ENCODE measurements at regions not wholly inside any gene's neighbourhood (a gene's known extent, or its start where the extent isn't known, plus 50 kb on each side); places are given as distances from the start of the nearest gene placed in this dataset.
"Not testable (repeated sequence)": the region's sequence is repeated elsewhere in the genome, so short reads cannot be mapped to it uniquely, and the experiment has no call there.

DNA sequence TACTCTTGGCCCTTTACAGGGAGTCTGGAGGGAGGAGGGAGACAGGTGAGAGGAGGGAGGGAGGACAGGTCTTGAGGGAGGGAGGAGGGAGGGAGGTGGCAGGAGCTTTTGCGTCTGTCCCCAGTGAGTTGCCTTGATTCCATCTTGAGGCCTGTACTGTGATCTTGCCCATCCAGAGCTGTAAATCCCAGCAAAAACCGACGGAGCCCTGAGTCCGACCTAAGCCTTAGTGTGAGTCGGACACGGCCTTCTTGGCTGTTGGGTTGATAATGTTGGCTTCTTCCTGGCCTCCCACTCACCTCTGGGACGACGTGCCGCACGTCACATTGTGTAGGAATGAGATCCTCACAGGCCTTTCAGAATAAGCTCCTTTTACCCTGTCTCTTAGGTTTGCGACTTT, 72.5 kb downstream of the RGS12 start:
- no peak for DNase-seq

DNA sequence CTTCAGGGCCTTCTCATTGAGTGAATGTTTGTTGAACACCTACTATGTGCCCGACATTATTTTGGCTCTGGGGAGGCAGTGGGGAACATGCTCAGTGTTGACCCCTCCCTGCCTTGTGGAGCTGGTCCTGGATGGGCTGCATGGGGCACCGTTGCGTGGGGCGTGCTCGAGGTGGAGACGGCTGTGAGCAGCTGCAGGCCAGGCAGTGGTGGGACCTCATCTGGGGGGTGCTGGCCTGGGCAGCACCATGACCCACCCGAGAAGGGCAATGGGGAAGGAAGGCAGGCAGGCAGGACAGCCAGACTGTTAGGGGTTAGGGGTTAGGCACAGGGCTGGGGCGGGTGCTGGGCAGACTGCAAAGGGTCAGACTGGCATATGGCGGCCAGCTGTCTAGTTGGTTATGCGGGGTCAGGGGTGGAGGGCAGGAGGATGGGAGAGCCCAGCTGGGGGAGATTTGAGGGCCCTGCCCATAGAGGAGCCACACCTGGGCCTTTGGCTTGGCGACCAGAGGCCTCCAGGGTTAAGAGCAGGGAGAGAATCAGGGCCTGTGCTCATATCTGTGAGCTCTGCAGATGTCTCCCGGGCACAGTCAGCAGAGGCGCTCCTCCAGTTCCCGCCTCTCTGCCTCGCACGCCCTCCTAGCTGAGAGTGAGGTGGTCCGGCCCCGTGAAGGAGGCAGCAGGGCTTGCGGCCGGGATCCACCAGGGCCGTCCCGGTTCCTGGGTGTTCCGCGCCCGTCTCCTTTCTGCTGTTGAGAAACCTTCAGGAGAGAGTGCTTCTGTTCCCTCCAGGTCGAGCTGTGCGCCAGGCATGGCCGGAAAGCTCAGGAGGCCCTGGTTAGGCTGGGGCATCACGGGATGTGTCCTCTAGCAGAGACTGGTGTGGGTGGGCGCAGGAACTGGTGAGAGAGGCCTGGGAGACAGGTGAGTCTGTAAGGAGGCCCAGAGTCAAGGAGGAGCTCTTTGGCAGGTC, 73.3 kb downstream of the RGS12 start:
- DNase-seq: no peak

DNA sequence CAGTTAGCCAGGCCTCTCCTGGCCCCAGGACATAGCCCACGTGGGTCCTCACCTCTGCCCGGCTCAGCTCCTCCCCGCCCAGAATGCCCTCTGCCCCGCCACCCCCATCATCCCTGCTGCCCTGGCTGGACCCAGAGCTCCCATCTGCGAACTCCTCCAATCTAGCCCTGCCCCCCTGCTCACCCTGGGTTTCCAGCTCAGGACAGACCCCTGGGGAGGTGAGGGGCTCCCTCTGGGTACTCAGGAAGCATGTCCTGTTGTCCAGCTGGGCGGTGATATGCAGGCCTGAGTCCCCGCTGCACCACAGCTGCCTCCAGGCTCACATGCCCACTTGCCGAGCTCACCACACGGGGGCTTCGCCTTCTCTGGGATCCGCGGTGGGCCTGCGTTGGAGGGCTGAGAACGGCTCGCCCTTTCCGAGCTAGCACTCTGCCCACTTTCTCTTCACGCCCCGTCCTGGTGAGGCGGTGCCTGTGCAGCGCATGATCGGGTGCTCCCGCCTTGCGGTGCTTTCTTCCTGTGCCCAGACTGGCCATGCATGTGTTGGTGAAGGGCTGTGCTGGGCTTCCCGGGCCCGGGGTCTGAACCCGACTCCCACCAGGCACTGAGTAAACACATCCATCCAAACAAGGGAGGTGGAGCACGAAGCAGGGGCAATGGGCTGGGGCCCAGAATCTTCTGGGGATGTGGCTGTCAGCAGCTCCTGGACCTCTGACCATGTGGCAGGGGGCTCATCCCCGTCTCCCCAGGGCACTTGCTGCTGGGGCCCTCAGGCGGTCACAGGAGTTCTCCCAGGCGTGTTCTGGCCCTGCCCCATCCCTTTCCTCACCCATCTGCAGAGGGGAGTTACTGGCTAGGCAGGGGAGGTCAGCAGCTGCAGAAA, 74.3 kb downstream of the RGS12 start:
- no peak for DNase-seq

DNA sequence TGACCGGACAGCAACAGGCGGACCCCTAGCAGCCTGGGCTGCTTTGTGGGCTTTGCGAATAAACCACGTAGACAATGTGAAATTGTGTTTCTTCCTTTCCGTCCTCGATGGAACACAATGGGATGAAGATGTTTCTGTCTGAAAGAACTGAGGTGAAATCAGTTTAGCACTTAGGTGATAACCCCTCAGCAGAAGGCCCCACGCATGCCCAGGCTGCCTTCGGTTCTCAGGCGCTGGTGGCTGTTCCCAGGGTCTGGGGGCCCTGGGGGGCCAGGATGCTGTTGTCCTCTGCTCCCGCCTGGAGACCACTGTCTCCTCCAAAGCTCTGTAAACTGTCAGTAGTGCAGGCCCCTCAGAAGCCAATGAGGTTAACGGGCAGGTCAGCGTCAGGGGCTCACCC, 73.9 kb upstream of the HGFAC start:
- DNase-seq: no peak

DNA sequence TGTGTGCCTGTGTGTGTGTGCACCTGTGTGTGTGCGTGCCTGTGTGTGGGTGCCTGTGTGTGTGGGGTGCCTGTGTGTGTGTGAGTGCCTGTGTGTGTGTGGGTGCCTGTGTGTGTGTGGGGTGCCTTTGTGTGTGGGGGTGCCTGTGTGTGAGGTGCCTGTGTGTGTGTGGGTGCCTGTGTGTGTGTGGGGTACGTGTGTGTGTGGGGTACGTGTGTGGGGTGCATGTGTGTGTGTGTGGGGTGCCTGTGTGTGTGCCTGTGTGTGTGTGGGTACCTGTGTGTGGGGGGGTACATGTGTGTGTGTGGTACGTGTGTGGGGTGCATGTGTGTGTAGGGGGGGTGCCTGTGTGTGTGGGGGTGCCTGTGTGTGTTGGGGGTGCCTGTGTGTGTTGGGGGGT, 73.4 kb upstream of the HGFAC start:
- no peak for DNase-seq

DNA sequence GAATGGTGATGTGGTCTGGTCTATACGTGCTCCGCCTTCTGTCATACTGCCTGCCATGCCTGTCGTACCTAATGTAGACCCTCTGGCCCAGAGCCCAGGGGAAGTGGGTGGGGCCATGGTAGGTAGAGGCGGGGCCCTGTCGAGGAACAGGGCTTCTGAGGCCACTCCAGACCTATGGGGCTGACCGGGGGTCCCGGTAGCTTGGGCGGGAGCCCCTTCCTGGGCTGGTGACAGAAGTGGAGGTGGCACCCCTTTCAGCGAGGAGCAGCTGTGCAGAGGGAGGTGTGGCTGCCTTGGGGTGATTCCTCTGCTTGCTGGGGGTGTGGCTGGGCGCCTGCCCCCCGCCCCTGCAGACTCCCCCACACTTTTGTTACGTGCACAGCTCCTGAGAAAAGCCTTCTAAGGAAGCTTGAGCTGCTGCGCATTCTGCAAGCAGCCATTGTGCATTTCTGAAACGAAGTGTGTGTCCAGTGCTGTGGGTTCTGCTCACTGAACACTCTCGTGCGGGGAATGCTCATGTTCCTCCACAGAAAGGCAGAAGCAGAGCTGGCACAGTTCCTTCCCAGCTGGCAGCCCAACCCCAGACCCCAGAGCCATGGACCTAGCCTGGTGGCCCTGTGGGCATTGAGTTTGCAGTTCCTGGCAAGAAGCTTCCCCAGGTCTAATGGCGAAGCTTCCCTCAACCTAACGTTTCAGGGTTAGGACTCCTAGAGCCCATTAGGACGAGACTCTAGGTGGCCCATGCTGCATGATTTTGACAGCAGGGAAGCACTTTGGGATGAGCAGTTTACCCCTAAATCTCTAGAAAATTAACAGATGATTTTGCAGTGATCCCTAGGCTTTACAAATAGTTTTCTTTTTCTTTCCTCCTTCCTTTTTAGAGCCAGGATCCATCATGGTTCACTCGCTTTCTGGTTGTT, 72.7 kb upstream of the HGFAC start:
- DNase-seq: no peak

DNA sequence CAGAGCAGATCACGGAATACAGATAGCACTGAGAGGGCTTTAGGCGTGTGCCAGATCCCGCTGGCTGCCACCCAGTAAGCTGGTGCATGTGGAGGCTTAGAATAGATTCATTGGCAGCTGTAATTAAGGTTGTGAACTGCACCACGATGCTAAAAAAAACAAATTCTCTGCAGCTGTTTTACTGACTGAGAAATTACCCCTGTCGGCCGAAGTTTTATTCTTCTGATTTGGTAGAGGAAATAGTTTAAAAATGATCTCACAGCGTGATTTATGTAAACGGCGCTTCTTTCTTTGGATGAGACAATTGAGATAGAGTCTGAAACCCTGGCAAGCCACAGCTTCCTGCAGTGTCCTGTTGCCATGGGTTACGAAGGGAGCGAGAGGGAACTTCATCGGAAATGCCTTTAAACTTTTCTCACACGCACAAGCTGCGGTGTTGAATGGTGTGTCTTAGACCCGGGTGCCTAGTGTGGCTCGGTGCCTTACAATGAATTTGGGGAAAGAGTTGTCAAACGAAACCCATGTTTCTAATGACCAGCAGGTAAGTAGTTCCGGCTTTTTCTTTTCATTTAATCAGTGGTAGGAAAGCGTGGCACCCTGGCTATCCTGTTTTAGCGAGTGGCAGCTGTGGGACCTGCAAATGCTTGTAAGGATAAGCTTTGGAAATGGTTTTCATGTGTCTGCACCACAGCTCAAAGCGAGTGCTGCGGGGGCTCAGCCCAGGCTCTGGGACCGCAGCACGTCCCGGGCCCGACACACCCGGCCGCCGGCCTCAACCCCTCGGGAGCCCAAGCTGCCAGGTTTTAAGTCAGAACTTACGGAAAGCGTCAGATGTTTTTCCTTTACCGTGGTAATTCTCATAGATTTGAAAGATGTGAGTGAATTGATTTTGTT, 71.7 kb upstream of the HGFAC start:
- peak; percentile 93 for DNase-seq

DNA sequence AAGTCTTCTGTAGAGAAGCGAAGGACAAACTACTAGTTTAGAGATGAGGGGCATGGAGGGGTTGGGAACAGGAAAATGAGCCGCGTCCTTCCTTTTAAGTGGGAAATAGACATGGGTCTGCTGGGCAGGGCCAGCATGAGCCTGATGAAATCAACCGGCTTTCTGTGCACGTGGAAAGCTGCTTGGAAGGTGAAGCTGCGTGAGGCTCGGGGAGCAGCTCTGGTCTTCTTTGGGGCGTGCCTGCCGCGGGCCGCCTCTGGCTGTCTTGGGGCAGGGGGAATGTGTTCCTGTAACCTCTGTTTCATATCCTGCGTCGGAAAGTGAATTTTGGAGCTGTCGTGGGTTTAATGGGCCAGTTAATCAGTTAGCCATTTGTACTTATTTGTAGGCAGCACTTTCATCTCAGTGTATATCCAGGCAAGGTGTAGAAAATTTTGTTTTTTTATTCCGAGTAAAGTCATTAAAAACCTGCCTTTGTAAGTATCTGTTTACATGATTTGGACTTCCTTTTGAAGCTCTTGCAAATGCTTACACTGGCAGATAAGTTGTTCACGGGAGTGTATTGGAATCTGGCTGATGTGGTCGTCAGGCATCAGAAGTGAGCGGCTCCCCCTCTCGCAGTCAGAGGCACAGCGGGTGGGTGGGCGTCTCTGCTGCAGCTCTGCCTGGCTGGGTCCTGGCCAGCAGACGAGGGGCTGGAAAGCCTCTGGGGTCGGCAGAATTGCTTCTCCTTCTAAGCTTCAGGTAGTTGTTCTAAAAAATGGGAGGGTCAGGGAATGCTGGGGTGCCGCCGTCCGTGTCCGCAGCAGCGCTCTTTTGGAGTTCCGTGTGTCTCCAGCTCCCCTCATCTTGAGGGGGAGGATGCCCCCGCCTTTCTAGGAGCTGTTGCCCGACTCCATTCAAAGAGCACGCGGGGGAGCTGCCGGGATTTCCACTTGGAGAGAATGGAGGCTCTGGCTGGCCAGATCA, 70.5 kb upstream of the HGFAC start:
- DNase-seq: no peak

DNA sequence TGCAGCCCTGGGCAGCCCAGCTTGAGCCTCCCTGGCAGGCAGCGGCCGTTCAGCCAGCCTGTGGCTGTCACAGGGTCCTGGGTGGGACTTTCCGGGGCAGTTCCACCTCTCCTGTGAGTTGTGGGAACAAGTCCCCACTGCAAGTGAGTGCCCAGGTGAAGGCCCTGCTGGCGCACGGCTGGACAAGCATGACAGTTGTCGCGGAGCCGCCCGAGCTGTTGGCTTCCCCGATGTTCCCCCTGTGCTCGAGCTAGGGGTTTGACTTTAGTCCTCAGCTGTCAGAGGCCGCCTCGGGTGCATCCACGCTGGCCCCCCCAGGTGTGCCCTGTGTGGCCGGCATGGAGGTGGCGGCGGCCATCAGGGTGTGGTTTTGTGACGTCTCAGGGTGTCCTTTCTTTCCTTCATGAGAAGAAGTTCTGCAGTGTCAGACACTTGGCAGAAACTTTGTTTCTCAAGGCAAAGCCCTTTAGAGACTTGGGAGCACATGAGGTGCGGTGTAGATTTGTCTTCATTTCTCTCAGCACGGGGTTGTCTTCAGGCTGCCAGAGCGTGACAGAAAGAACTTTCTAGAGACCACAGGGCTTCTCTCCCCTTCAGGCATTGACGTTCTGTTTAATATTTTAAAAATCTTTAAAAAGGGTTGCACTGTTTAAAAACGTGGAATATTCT, 69.4 kb upstream of the HGFAC start:
- no peak for DNase-seq

DNA sequence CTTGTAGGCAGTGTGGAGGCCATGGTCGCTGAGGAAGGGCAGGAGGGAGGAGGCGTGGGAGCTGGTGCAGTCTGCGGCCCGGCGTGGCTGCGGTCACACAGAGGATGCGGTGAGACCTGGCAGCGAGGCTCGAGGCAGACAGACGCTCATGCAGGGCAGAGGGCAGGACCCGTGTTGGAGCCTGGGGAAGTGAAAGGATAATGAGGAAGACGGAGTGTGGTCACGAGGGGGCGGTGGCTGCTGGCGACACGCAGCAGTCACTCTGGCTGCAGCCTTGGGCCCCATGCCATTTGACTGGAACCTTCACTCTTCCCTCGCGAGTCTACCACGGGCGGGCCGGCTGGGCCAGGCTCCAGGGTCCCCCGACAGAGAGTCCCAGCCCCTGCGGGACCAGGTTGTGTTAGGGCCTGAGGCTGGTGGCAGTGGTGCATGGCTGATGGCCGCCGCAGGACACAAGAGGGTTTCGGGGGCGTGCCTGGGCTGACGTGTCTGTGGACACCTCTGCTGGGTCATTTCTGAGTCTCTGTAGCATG, 68.8 kb upstream of the HGFAC start:
- no peak for DNase-seq

DNA sequence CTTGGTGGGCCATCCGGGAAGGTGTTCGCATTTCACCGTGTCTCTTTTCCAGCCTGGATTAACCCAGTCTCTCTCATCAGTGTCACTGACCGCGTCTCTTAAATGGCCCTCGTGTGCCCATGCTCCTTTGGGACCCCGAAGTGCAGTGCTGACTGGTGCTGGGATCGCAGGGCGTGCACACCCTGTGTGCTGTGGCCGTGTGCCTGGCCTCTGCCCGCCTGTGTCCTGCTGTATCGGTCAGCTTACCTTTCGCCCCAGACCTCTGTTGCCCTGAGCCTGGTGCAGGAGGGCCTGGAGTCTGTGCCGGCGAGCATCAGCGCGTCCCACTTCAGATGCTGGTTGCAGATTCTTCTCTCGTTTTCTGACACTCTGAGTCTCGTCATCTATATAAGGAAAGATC, 68.3 kb upstream of the HGFAC start:
- no peak for DNase-seq

DNA sequence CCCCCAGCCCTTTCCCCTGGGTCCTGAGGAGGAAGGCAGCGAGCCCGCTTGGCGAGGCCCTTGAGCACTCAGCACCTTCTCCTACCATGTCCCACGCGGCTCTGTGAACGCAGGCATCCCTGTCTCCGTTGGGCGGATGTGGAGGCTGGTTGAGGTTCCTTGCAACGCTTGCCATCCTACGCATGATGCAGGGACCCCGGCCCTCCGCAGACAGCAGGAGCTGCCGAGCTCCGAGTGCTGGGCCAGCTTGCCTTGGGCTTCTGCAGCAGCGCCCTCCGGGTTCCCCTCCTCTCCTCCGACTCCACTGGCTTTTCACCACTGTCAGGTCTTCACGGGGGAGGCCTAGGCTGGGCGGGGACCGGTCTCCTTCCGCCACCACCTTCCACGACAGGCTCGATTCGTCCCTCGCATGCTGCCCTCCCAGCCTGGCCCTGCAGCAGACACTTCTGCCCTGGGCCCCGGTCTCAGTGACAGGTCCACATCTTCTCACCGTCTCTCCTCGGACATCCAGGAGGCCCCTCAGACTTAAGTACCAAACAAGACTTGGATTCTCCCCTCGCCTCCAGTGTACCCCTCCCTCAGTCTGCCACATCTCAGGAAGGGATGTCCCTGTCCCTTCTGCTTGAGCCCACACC, 67.6 kb upstream of the HGFAC start:
- DNase-seq: no peak

DNA sequence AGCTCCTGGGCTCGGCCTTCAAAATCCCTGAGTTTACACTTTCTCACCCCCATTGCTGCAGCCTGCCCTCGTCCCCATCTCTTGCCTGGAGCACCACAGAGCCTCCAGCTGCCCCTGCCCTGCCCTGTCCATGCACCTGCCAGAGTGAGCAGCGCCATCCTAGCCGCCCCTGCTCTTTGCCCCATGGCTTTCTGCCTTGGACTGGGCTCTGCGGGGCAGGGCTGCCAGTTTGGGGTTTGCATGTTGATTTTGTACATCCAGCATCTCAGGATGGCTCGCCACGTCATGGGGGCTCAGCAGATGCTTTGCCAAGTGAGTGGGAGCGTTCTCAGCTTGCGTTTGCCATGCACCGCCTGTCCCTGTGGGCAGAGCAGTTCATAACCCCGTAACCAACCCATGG, 67.1 kb upstream of the HGFAC start:
- DNase-seq: no peak

DNA sequence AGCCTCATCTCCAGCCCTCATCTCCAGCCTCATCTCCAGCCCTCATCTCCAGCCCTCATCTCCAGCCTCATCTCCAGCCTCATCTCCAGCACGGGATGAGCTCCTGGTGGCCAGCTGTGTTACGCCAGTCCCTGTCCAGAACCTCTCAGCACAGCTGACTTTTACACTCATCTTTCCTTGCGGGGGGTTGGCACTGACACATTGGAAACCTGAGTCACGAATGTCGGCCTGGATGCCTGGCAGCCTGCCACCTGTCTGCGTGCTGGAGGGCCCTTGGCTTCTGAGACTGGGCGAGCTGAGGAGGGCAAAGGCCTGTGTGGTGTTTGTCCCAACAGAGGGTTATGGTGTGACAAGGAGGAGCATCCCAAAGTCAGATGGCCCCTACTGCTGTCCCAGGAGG, 66.1 kb upstream of the HGFAC start:
- no peak for DNase-seq

DNA sequence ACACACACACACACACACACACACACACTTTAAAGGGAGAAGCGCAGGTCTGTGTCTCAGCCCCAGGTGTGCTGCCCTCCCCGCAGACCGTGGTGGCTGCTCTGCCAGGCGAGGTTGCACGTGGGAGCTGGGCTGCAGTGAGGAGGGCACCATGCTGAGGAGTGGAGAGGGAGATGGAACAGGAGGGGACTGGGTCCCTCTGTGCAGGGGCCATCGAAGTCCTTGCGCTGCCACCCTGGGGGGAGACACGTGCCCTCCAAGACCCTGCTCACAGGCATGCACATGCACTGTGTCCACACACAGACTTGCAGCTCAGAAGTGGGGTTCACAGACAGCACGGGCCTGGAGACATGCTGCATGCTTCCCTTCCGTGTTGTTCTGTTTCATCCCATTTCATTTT, 65.5 kb upstream of the HGFAC start:
- DNase-seq: no peak

DNA sequence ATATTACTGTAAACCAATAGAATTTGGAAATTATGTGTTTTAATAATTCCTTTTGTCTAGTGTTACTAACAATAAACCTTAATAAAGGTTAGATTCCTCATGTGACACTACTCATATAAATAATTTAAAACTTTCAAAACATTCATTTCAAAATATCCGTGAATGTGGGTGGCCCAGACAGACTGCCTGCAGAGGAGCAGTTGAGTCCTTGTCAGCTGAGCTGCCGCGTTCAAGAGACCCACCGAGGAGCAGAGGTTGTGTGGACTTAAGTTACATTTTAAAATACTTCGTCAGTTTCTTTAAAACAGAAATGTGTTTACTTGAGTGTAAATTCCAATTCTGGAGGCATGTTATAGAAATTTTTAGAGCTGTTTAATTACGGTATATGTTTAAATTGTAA, 64.2 kb upstream of the HGFAC start:
- DNase-seq: no peak

DNA sequence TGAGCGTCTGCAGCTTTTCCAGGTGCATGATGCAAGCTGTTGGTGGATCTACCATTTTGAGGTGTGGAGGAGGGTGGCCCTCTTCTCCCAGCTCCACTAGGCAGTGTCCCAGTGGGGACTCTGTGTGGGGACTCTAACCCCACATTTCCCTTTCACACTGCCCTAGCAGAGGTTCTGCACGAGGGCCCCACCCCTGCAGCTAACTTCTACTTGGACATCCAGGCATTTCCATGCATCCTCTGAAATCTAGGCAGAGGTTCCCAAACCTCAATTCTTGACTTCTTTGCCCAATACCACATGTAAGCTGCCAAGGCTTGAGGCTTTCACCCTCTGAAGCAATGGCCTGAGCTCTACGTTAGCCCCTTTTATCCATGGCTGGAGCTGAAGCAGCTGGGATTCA, 61.4 kb upstream of the HGFAC start:
- not testable (repeated sequence) for DNase-seq

DNA sequence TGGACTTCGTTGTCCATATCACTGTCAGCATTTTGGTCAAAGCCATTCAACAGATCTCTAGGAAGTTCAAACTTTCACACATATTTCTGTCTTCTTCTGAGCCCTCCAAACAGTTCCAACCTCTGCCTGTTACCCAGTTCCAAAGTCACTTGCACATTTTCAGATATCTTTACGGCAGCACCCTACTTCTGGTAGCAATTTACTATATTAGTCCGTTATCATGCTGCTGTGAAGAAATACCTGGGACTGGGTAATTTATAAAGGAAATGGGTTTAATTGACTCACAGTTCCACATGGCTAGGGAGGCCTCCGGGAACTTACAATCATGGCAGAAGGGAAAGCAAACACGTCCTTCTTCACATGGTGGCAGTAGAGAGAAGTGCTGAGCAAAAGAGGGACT, 60.6 kb upstream of the HGFAC start:
- not testable (repeated sequence) for DNase-seq

DNA sequence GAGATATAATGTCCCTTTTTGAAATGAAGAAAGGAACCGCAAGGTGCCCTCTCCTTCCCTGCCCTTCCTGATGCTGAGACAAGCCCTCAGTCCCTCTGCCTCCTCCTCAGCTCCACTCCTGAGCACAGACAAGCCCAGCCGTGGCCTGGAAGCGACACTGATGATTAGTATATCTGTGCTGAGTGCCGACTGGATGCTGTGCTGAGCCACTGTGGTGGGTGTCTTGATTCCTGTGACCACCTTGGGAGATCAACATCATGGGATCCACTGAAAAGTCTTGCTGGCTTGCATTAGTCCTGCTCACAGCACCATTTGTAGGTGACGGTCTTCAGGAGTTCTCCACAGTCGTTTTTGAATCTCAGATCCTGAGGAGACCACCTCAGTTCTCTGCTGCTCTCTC, 59.5 kb upstream of the HGFAC start:
- no peak for DNase-seq

All from skin of body (tissue), 1 donor.